ENCODE measurements at regions not wholly inside any gene's neighbourhood (a gene's known extent, or its start where the extent isn't known, plus 50 kb on each side); places are given as distances from the start of the nearest gene placed in this dataset.

DNA sequence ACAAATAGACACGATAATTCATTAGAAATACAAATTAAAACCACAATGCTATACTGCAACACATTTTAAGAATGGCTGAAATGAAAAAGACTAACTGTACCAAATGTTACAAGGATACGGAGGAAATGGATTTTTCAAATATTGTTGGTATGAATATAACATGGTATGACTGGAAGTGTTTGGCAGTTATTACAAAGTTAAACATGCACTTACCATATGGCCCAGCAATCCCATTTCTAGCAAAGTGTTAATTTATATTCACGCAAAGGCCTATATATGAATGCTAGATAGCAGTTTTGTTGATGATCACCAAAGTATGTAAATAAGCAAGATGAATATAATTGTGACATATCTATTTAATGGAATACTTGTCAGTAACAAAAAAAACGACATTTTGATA lies 497.8 kb upstream of the FSIP2 start:
- no CpG with 5 or more reads among the region's 4 CpGs for WGBS (ENCODE audit: extremely low coverage, insufficient read length, low lambda C conversion rate)
- TF ChIP-seq, protein P1, sequence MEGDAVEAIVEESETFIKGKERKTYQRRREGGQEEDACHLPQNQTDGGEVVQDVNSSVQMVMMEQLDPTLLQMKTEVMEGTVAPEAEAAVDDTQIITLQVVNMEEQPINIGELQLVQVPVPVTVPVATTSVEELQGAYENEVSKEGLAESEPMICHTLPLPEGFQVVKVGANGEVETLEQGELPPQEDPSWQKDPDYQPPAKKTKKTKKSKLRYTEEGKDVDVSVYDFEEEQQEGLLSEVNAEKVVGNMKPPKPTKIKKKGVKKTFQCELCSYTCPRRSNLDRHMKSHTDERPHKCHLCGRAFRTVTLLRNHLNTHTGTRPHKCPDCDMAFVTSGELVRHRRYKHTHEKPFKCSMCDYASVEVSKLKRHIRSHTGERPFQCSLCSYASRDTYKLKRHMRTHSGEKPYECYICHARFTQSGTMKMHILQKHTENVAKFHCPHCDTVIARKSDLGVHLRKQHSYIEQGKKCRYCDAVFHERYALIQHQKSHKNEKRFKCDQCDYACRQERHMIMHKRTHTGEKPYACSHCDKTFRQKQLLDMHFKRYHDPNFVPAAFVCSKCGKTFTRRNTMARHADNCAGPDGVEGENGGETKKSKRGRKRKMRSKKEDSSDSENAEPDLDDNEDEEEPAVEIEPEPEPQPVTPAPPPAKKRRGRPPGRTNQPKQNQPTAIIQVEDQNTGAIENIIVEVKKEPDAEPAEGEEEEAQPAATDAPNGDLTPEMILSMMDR (conservative IDR thresholded peaks at IDR 0.05), result no peak
- no peak overlapping the region for H2AK5ac ChIP-seq (ENCODE audit: insufficient read length, low read length)

More for the DNA sequence above, 497.8 kb upstream of the FSIP2 start:
- no peaks in the 10 kb centered on the region for H3K27me3 Mint-ChIP-seq (ENCODE audit: low read depth)
- H4K5ac ChIP-seq (ENCODE audit: insufficient read length, low read depth, low read length), result no peak overlapping the region
- H3K4me2 ChIP-seq (ENCODE audit: insufficient read depth, insufficient read length, low read length), result no peak overlapping the region
- H3K23ac ChIP-seq (ENCODE audit: insufficient read length, low read depth, low read length), result no peak overlapping the region
- no peak overlapping the region for H3K27ac Mint-ChIP-seq
- H3K27ac ChIP-seq (ENCODE audit: insufficient read length, low read depth, low read length), result no peak overlapping the region
- H2BK5ac ChIP-seq (ENCODE audit: insufficient read length, low read length), result no peak overlapping the region
- no peak overlapping the region for H2AFZ ChIP-seq (ENCODE audit: low read length)
- no peaks in the 10 kb centered on the region for H3K79me2 ChIP-seq (ENCODE audit: insufficient read depth, low read length)
- H3K9ac ChIP-seq (ENCODE audit: extremely low read depth, insufficient read length, low read length), result no peak overlapping the region
- no peak overlapping the region for H3K56ac ChIP-seq (ENCODE audit: insufficient read length, low read depth, low read length)
- no peaks in the 10 kb centered on the region for H3K27me3 ChIP-seq (ENCODE audit: insufficient read depth, low read length)
- H3K23me2 ChIP-seq (ENCODE audit: insufficient read length, low read depth, low read length, poor library complexity, severe bottlenecking), result no peaks in the 10 kb centered on the region
- peaks cover 0 to 4% (median 0%) of the 10 kb centered on the region in 3 experiments; a peak in 2 of 7 replicates for H3K36me3 Mint-ChIP-seq (ENCODE audit: insufficient read depth in 1 of 3, low read depth in 3 of 3)
- no peaks in the 10 kb centered on the region for H3K9me3 ChIP-seq (ENCODE audit: control insufficient read depth, low read depth, low read length)
- H3K18ac ChIP-seq (ENCODE audit: insufficient read length, low read depth, low read length), result no peak overlapping the region
- H2BK120ac ChIP-seq (ENCODE audit: low read depth, low read length, poor library complexity, severe bottlenecking), result no peak overlapping the region
- no peaks in the 10 kb centered on the region for H3K79me1 ChIP-seq (ENCODE audit: insufficient read depth, low read depth, low read length, poor library complexity, severe bottlenecking)
- no peaks in the 10 kb centered on the region; a peak in 1 of 4 replicates for H3K4me1 Mint-ChIP-seq
- H4K20me1 ChIP-seq (ENCODE audit: control insufficient read depth, insufficient read depth, insufficient read length), result no peaks in the 10 kb centered on the region
- no peak overlapping the region for H3K4ac ChIP-seq (ENCODE audit: low read depth, low read length)
- no peak overlapping the region for H3T11ph ChIP-seq (ENCODE audit: low read length)
- H3K9me3 Mint-ChIP-seq, result peaks cover 14 to 20% of the 10 kb centered on the region in 2 experiments; a peak in 4 of 5 replicates
- no peak overlapping the region for H4K91ac ChIP-seq (ENCODE audit: insufficient read length, low read depth, low read length)
- H3K4me3 Mint-ChIP-seq, result no peak overlapping the region
- no peak overlapping the region for H4K8ac ChIP-seq (replicated peaks; ENCODE audit: insufficient read length, low read depth, low read length)
- H3K4me1 ChIP-seq (ENCODE audit: insufficient read depth, low read length), result no peaks in the 10 kb centered on the region
- no peak overlapping the region for H2BK20ac ChIP-seq (ENCODE audit: low read depth, low read length, poor library complexity, severe bottlenecking)
- DNase-seq, result no peak
- no peak overlapping the region for H3K14ac ChIP-seq (ENCODE audit: insufficient read depth, low read length)
- no peak overlapping the region for H2BK15ac ChIP-seq (ENCODE audit: low read depth, low read length)
- no peak overlapping the region for H2BK12ac ChIP-seq (ENCODE audit: insufficient read length, low read depth, low read length)

Measured in H9 (cell line).